ENCODE measurements at regions not wholly inside any gene's neighbourhood (a gene's known extent, or its start where the extent isn't known, plus 50 kb on each side); places are given as distances from the start of the nearest gene placed in this dataset.

DNA sequence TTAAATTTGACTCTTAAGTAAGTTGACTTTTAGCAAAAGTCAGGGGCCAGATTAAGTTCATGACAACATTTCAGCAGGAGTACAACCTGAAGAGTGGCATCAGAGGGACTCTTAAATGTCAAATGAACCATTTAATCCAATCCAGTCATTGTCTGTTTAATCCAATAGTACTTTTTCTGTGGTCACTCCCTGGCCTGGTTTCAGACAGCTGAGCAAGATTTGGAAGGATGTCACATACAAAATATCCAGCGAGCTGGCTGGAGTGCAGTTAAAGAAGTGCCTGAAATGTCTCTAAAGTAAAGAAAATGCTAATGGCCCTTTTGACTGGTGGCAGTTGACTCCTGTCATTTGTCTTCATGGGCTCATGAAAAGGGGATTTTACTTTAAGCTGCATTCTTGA is 1082.1 kb downstream of the AACS start:
- no peak for DNase-seq

DNA sequence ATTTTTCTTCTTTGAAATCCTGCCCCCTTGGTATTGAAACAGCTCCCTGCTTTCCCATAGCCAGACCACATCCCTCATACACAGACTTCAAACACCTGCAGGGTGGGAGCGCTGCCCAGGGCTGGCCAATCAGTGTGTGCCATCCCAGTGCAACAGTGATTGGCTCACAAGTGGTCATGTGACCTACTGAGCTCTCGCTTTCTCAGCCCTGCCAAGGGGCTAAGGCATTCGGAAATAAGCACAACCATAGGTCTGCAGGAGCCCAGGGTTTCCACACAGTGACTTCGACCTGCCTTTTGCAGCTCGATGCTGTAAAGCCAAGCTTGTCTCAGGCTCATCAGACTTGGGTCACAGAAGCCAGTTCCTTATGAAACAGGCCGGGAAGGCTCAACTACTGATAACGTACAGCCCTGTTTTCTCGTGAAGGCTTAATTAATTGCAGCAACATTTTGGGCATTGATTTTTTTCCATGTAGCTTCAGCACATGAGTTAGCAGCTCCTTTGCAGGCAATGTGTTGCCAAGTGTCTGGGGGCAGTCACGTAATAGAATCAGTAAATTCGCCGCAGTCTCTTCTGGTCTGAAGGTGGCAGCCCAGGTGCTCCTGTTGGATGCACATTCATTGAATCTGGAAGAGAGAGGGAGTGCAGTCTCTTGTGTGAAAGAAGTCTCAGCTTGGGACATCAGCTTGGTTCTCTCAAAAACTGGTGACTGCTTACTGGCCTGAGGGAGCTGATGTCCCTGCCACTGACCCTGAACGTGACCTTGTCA is 1091.8 kb downstream of the AACS start:
- no peak for DNase-seq

DNA sequence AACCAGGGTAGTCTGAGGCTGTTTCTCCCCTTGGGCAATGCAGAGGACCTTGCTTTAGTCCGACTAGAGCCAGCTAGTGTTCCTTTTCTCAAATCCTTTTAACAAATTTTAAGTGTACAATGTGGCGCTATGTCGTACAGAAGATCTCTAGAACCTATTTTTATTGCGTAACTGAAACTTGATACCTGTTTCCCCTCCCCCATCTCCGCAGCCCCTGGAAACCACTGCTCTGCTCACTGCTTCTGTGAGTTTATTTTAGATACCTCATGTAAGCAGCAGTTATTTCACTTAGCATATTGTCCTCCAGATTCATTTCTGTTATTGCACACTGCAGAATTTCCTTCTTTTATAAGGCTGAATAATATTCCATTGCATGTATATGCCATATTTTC is 1092.3 kb downstream of the AACS start:
- DNase-seq = no peak

DNA sequence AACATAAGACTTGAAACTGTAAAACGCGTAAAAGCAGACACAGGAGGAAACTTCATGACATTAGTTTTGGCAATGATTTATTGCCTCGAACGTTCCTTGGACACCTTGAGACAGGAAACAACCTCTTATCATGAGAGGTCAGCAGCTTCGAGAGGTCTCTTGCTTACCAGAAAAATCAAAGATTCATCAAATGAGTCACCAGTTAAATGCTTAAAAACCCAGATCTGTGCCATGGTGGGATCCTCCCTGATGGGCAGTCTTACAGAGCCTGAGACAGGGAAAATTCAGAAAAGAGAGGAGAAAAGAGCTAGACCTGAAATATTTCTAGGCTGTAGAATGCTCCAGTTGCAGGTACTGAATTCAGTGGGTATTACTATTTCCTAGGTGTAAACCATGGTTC is 1093.9 kb downstream of the AACS start:
- DNase-seq = no peak

DNA sequence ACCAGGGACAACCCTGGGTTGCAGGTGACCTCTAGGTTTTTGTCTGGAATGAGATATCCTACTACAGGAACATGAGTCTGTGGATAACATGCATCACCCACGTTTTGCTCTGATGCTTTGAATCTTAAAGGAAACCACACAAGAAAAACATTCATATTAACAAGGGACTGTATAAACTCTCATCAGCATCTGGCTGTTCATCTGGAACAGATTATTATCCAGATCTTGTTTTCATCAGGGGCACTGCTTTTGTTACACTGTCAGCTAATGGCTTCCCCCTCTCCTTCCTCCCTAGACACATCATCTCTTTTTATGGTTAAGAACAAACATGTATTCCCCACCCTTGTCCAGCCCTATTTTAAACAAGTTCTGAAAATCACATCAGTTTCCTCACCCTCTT is 1095.7 kb downstream of the AACS start:
- DNase-seq = no peak

DNA sequence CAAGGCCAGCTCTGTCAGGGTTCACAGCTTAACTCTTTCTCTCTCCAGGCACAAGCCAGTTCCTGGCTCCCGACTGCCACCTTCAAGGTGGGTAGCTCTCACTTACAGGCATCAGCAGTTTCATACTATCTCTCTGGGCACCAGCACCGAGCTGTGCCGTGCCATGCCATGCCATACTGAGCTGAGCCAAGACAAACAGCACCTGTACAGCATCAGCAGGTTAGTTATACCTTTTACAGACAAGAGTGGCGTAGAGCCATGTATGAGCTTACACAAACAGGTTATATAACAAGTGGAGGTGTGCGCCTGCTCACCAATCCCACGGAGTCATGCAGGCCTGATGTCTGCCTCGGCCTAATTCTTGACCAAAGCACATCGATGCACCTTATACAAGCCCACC is 1098.7 kb downstream of the AACS start:
- no peak for DNase-seq

DNA sequence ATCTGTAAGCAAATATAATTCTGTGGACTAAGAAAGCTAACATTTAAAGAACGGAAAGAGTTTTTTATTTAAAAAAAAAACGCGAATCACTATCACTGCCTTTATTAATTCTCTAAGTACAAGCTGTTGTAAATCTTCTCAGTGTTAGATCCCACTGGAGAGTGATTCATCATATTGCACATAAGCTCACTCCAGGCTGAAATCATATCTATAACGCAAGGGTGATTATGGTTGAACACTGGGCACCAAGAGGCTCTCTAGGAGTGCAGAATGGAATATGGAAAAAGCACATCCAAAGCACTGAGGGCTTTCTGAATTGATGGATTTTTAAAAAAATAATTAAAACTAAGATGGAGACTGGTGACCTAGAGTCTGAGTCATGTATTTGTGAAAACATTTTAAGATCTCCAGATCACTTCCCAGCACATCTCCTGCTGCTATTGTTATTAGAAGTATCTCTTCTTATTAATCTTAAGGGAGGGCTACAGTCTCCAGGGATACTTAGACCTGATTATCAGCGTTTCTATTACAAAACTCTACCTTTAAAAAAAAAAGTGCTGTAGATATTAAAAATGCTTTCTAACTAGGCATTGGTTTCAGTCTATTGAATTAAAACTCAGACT is 1106.8 kb downstream of the AACS start:
- DNase-seq = no peak

DNA sequence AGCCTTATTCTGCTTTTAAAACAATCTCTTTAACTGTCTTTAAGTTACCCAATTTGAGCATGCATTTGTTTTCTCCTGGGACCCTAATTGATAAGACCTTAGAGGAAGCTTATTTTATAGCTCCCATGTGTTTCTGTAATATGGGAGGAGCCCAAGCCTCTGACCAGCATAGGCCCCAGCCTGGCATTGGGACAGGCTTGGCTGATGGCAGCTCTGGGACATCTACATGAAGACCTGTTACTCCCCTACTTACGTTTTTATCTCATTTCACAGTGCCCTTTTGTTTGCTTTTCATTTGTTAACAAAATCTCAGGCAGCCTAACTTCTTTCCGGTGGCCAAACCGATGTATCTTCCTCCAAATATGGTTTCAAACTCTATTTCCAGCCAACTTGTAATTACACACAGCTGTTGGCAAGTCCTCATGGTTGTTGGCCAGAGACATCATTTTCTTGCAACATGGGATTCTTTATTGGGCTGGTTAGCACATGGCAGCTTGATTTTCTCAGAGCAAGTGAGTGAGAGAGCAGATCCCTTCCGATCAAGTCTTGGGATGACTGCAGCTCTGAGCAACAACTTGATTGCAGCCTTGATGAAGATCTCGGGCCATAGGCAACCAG is 1117.5 kb downstream of the AACS start:
- DNase-seq = no peak

DNA sequence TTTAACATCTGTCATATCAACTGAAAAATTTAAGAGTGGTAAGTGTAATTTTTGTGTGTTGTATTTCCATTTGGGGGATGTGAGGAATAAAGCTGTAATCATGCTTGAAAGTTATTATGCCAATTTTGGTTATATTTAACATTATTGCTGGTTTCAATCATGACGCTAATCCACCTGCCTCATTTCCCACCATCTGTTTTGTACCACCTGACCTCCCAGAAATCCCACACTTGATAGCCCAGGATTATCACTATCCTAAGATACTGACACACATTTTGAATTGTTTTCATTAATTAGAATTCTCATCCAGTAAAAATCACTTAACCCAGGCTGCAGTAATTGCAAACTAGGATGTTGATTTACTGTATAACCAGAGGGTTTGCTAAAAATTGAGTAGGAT is 1119.8 kb downstream of the AACS start:
- peak; percentile 11 for DNase-seq

DNA sequence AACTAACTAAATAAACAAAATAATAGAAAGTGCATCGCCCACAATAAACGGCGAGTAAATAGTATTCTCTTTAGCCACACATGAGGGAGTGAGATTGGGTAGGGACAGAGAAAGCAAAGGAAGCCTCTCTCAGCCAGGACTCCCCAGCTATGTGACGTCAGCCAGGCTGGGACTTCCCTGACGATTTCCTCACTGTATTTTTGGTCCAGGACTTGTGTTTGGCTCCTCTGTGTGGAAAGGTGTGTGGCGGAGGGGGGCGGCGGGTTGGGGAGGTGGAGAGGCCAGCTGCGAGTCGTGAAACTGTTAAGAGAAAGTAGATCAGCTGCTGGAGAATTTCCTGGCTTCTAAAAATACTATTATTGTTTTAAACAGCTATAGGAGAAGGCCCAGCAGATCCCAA is 1124.6 kb downstream of the AACS start:
- no peak for DNase-seq

DNA sequence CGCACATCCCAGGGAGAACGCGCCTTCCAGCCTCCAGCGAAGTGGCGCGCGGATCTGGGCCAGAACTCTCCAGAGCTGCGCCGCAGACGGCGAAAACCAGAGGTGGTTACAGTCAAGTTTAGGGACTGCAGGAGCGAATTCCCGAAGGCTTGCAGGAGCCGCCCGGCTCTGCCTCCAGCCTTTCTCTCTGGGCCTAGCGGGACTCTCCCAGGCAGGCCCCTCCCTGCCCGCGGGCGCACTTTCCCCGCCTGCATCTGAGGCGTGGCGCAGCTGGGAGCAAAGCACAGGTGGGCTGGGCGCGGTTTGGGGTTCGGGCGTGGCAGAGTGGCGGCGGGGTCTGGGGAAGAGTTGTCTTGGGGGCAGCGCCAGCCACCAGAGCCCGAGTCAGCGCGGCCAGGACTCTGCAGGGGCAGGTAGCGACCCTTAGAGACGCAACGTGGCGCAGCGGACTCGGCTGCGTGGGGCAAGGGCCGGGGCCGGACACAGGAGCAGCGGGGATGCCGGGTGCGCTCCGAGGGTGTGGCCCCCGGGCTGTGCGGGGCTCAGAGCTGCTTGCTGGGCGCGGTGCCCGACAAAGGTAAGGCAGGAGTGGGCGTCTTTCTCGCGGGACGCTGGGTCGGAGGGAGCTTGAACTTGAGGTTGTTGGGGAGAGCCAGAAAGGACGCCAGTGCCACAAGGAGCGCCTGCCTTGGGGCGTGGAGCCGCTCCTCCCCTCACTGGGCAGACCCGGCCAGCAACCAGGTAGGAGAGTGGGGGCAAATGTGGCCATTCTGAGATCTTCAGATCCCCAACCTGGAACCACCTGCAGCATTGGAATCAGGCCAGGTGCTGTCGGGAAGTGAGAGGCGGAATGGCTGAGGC is 1126.0 kb downstream of the AACS start:
- no peak for DNase-seq

DNA sequence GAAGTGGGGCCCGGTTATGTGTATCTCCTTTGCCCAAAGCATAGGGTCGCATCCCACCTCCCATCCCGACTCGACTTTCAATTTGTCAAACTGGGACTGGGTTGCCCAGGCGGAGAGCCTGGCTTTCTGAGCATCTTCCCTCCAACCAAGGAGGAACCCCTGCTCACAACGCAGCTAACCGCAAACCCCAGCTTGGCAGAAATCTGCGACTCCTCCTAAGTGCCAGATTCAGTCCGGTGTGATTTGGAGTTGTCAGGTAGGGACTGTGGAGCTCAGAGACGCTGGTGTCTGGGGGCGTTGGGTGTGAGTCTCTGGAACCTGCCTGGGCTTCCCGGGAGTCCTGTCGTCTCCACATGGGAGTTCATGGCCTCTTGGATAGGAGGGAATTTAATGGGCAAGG is 1126.7 kb downstream of the AACS start:
- DNase-seq = no peak

DNA sequence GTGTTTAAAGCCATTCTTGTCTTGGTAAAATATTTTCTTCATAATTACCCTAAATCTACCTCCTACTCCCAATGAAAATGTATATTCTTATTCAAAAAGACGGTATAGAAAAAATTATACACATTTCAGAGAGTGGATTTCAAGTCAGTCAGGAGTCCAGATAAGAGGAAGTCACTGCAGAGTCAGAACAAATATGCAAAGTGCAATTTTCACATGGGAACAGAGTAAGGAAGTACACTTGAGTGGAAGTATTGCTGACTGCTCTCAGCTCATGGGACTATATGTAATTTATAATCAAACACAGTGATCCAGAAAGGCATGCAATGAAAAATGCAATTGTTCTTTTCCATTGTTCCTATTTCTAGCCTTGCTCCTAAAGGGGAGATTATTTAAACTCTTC is 1128.0 kb downstream of the AACS start:
- no peak for DNase-seq

DNA sequence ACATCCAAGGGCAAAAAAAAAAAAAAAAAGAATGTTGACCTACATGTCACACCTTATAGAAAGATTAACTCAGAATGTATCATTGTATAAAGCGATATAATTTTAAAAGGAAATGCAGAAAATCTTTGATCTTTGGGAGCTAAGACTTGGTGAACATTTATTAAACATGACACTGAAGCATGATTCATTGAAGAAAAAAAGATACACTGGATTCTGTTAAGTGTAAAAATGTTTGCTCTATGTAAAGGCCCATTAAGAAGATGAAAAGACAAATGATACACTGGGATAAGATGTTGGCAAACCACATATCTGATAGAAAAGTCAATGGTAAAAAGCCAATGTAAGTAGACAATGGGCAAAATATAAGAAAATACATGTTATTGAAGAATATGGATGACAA is 1131.0 kb downstream of the AACS start:
- no peak for DNase-seq

DNA sequence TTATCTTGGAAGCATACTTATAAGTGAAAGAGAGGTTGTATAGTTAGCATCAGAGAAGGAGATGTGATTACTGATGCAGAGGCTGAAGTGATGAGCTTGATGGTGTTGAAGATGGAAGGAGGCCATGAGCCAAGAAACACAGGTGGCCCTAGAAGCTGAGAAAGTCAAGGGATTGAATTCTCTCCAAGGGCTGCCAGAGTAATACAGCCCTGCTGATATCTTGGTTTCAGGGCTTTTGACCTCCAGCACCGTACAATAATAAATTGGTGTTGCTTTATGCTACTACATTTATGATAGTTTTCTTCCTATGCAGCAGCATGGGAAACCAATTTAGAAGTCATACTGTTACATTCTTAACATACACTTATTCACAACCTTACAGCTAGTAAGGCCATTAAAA is 1133.3 kb downstream of the AACS start:
- no peak for DNase-seq

DNA sequence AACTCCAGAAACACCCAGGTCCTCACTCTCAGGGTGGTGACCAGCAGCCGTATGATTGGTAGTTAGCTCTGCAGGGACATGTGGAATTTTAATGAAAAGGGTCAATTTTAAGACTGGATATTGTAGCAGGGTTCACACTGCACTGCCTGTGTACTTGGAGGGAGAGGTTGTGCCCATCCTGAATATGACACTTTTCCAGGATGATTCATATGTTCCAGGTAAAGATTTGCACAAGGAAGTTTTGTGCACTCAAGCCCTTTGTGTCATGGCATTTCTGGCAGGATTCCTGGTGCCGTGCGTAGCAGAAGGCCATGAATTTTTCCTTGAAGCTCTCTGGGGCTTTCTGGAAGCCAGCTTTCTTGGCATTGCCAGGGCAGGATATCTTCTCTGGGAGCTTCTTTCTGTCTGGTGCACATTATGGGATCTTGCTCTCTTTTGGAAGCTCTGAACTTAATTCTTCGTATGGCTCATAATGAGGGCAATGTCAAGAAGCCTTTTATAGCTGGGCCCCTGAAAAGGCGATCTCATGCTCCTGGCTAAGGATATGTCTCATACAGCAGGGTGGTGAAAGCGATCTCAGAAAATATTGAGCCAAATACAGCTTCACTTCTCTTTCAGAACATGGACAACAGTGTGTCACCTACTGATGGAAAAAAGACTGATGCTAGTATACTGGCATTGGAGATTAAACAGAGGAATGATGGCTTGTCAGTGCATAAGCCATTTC is 1133.9 kb downstream of the AACS start:
- no peak for DNase-seq

DNA sequence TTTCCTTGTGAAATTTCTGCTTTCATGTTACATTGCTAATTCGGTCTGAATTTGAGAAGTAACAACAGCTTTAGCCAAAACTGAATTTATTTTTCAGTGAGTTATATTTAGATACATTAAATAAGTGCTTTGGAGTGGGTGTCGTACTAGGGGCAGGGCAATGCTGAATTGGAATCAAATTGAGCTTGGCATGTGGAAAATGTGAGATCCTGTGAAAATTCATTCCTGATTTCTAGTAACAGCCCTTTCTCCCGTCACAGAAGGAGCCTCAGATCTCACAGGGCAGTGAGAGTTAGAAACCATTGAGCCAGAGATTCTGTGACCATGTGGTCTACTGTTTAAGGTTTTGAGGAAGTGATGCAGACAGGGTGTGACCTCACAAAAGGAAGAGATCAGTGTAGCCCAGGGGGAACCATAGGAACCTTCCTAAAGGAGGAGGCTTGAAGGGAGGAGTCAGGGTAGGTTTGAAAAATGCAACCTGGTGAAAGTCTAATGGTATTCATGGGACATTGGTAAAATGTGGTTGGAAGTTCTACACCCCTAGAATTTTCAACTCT is 1136.8 kb downstream of the AACS start:
- no peak for DNase-seq

DNA sequence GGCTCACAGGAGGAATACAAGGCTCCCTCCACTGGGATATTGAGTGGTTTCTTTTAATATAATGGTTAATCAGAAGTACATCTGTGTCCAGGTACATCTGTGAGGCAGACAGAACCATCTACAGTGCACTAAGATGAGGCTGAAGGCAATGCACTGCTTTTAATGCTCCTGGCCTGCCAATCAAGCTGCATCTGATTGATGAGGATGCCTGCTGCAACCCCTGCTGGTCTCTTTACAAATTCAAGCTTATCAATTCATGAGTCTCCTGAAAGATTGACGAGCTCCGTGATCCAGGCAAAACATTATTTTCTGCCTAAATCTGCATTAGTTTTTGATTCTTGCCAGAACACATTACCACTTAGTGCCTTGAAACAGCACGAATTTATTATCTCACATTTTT is 1139.1 kb downstream of the AACS start:
- DNase-seq = no peak

DNA sequence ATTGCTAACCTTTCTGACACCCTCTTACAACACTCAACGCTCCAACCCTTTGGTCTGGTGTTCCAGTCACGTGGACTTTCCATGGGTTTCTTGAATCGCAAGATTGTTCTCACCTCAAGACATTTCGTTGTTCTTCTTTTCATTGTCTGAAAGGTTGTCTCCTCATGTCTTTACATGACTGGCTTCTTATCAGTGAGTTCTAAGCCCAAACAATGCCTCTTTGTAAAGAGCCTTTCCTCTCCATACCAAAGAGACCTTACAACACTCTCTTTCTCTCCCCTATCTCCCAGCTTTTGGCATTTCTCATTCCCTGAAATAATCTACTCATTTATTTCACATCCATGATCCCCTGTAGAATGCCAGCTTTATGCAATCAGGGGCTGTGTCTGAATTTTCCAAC is 1144.8 kb downstream of the AACS start:
- no peak for DNase-seq

DNA sequence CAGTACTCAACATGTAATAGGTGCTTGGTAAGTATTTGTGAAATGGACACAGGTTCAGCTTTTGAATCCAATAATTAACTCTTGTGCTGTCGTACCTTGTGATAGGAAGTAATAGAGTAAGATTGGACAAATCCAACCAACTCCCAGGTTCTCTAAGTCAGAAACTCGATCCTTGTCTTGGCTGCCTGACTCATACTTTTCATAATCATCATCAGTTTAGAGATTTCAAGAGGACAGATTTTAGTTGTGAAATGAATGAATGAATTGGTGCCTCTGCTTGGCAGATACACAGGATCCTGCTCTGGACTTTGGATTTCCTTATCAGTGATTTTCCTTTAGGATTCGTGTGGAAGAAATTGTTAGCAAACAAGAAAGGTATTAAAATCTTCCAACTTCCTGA is 1145.2 kb downstream of the AACS start:
- no peak for DNase-seq

DNA sequence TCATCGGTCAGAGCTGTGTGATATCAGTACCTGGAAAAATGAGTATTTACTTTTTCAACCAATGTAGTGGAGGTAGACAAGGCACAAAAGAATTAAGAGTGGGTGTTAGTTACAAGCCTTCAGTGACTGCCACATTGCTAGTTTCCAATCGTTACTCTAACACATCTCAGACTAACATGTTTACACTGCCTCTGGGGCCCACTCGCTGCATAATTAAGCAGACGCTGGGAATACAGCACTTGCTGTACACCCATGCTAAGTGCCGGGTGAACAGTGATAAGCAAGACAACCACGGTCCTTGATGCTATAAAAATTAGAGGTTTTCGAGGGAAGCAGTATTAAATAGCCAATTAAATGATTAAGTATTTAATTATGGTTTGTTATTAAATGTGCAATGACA is 1147.6 kb downstream of the AACS start:
- no peak for DNase-seq

DNA sequence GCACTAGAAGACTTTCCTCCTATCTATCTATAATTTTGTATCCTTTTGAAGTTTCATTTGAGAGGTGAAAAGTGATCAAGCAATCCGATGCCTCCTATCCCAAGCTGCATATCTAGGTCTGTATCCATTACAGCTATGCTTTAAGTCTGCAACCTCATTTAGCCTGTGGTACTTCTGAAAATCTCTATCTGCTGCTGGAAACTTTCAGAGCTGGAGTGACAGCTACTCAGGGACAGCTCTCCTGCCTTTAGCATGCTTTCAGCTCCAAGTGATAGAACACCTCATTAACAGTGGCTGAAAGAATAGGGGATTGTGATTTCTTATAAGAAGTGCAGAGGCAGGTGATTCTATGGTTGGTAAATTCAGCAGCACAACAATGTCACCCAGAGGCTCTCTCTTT is 1153.5 kb downstream of the AACS start:
- no peak for DNase-seq

DNA sequence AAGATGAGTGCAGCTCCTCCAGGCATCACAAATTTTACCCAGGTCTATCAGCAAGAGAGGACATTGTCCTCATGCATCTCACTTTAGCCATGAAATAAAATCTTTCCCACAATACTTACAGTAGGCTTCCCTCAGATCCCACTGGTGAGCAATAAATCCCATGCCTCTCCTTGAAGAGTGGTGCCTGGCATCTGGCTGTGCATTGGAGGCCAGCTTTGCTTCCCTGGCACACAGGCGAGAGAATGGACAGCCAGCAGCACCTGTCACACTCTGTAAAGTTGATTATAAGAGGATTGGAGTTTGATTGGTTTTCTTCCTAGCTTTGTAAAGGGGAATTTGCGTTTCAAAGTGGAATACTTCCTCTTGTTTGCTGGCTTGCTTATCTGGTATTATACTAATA is 1153.9 kb downstream of the AACS start:
- DNase-seq = peak; percentile 33
